ENCODE measurements at regions not wholly inside any gene's neighbourhood (a gene's known extent, or its start where the extent isn't known, plus 50 kb on each side); places are given as distances from the start of the nearest gene placed in this dataset.
"Not testable (repeated sequence)": the region's sequence is repeated elsewhere in the genome, so short reads cannot be mapped to it uniquely, and the experiment has no call there.

- H3K4me1 ChIP-seq (ENCODE audit: low read depth), result no peaks in the 10 kb centered on the region
- no peaks in the 10 kb centered on the region for H3K9me3 ChIP-seq (ENCODE audit: low read depth)
- peak in 1 of 2 donors; percentile 46 for DNase-seq (ENCODE audit: low read depth in 1 of 2, low spot score in 1 of 2)
- H3K27me3 ChIP-seq, result no peaks in the 10 kb centered on the region
- H3K36me3 ChIP-seq, result no peaks in the 10 kb centered on the region
- no peak overlapping the region for H3K4me3 ChIP-seq
- no peak for TF ChIP-seq CTCF (IDR thresholded peaks at IDR 0.05; ENCODE audit: low read depth, low read length)
- no peak overlapping the region for H3K27ac ChIP-seq
These were observed 369.0 kb upstream of the FAR2 start for GRCh38 chr12:28780096-28780495.

- Histone ChIP-seq H3K27me3 (no peaks in the 10 kb centered on the region), H3K27ac (no peak overlapping the region), H3K4me1 (ENCODE audit: low read depth) (no peaks in the 10 kb centered on the region), H3K36me3 (no peaks in the 10 kb centered on the region), H3K4me3 (no peak overlapping the region), H3K9me3 (ENCODE audit: low read depth) (no peaks in the 10 kb centered on the region)
- DNase-seq (ENCODE audit: low read depth in 1 of 2, low spot score in 1 of 2), result no peak
- no peak for TF ChIP-seq CTCF (IDR thresholded peaks at IDR 0.05; ENCODE audit: low read depth, low read length)
These were observed 368.1 kb upstream of the FAR2 start for GRCh38 chr12:28780960-28781359.

- TF ChIP-seq CTCF (IDR thresholded peaks at IDR 0.05; ENCODE audit: low read depth, low read length), result no peak
- no peaks in the 10 kb centered on the region for H3K4me1 ChIP-seq (ENCODE audit: low read depth)
- H3K36me3 ChIP-seq, result no peaks in the 10 kb centered on the region
- no peak overlapping the region for H3K27ac ChIP-seq
- H3K4me3 ChIP-seq, result no peak overlapping the region
- no peaks in the 10 kb centered on the region for H3K9me3 ChIP-seq (ENCODE audit: low read depth)
- peak in 1 of 2 donors; percentile 63 for DNase-seq (ENCODE audit: low read depth in 1 of 2, low spot score in 1 of 2)
- no peaks in the 10 kb centered on the region for H3K27me3 ChIP-seq
These were observed 367.1 kb upstream of the FAR2 start for GRCh38 chr12:28781671-28782652.

- Histone ChIP-seq H3K4me1 (ENCODE audit: low read depth) (no peaks in the 10 kb centered on the region), H3K36me3 (no peaks in the 10 kb centered on the region), H3K27me3 (no peaks in the 10 kb centered on the region), H3K27ac (no peak overlapping the region), H3K4me3 (no peak overlapping the region), H3K9me3 (ENCODE audit: low read depth) (no peaks in the 10 kb centered on the region)
- no peak for DNase-seq (ENCODE audit: low read depth in 1 of 2, low spot score in 1 of 2)
- no peak for TF ChIP-seq CTCF (IDR thresholded peaks at IDR 0.05; ENCODE audit: low read depth, low read length)
These were observed 366.3 kb upstream of the FAR2 start for GRCh38 chr12:28782812-28783211.

GRCh38 chr12:28787151-28787550 lies 361.9 kb upstream of the FAR2 start:
- Histone ChIP-seq H3K4me3 (no peak overlapping the region), H3K27me3 (no peaks in the 10 kb centered on the region), H3K36me3 (no peaks in the 10 kb centered on the region), H3K4me1 (ENCODE audit: low read depth) (no peaks in the 10 kb centered on the region), H3K27ac (no peak overlapping the region), H3K9me3 (ENCODE audit: low read depth) (no peaks in the 10 kb centered on the region)
- TF ChIP-seq CTCF (IDR thresholded peaks at IDR 0.05; ENCODE audit: low read depth, low read length), result no peak
- no peak for DNase-seq (ENCODE audit: low read depth in 1 of 2, low spot score in 1 of 2)

GRCh38 chr12:28788256-28788655 lies 360.8 kb upstream of the FAR2 start:
- not testable (repeated sequence) for H3K27me3 ChIP-seq; H3K4me1 ChIP-seq (ENCODE audit: low read depth); H3K4me3 ChIP-seq; DNase-seq (ENCODE audit: low read depth in 1 of 2, low spot score in 1 of 2); H3K9me3 ChIP-seq (ENCODE audit: low read depth); H3K27ac ChIP-seq; H3K36me3 ChIP-seq
